DND-41 (cell line): ENCODE measurements at regions not wholly inside any gene's neighbourhood (a gene's known extent, or its start where the extent isn't known, plus 50 kb on each side); places are given as distances from the start of the nearest gene placed in this dataset.

Source experiments
- ATAC-seq: fragments of 200-7000 bp; cut with Tn5 transposase; 3 replicates; pipeline ENCODE4 v1.9.1; 2021; ENCODE audit warnings: low read depth; ENCODE audit not compliant: insufficient read depth
- DNase-seq: peaks from one replicate; pipeline ENCODE4 v3.0.0-alpha.2; 2020
- H2AFZ ChIP-seq: 2 replicates; pipeline ENCODE4 v1.6.0; 2012; ENCODE audit warnings: low read depth, low read length
- H3K27ac ChIP-seq: 2 replicates; pipeline ENCODE4 v1.5.1; 2012; ENCODE audit warnings: low read length, inconsistent platforms
- H3K27me3 ChIP-seq: fragments of 200-600 bp; sonication (generic); 2 replicates; pipeline ENCODE4 v1.6.0; 2012; ENCODE audit warnings: low read length, mild to moderate bottlenecking, inconsistent platforms; ENCODE audit not compliant: insufficient read depth, poor library complexity
- H3K36me3 ChIP-seq: 2 replicates; pipeline ENCODE4 v1.5.1; 2012; ENCODE audit warnings: low read length, inconsistent platforms; ENCODE audit not compliant: insufficient read depth
- H3K4me1 ChIP-seq: 2 replicates; pipeline ENCODE4 v1.5.1; 2012; ENCODE audit warnings: mild to moderate bottlenecking, low read length; ENCODE audit not compliant: insufficient read depth
- H3K4me2 ChIP-seq: 2 replicates; pipeline ENCODE4 v1.6.0; 2012; ENCODE audit warnings: mild to moderate bottlenecking, moderate library complexity, low read length, inconsistent platforms; ENCODE audit not compliant: insufficient read depth
- H3K4me3 ChIP-seq, 2 experiments: fragments of 200-600 bp in 1 of 2; shearing (Covaris generic) in 1 of 2; 2 replicates each; pipeline ENCODE4 v1.5.1; 2012 to 2016; ENCODE audit warnings: inconsistent platforms in 2 of 2, low read length in 2 of 2, mild to moderate bottlenecking in 2 of 2, low read depth in 1 of 2, moderate library complexity in 1 of 2
- H3K79me2 ChIP-seq: 2 replicates; pipeline ENCODE4 v1.6.0; 2012; ENCODE audit warnings: low read length, inconsistent platforms; ENCODE audit not compliant: insufficient read depth
- H3K9ac ChIP-seq: 2 replicates; pipeline ENCODE4 v1.6.0; 2012; ENCODE audit warnings: low read depth, mild to moderate bottlenecking, inconsistent platforms, low read length, moderate library complexity
- H3K9me3 ChIP-seq: 2 replicates; pipeline ENCODE4 v1.5.1; 2012; ENCODE audit warnings: low read length, moderate library complexity, mild to moderate bottlenecking, inconsistent platforms; ENCODE audit not compliant: insufficient read depth, severe bottlenecking
- H4K20me1 ChIP-seq: 2 replicates; pipeline ENCODE4 v1.6.0; 2012; ENCODE audit warnings: low read length; ENCODE audit not compliant: insufficient read depth
- EZH2 ChIP-seq: IDR thresholded peaks from 3 replicates; pipeline ENCODE4 v1.6.1; 2012; ENCODE audit warnings: borderline replicate concordance, low read depth, mild to moderate bottlenecking, moderate library complexity, low read length, inconsistent platforms; ENCODE audit not compliant: severe bottlenecking
- TF ChIP-seq, protein P1 (sequence below): IDR thresholded peaks from 2 replicates; pipeline ENCODE4 v1.5.1; 2012; ENCODE audit warnings: borderline replicate concordance, low read length, moderate library complexity, mild to moderate bottlenecking; ENCODE audit not compliant: poor library complexity, severe bottlenecking; ENCODE audit errors: extremely low read depth

DNA sequence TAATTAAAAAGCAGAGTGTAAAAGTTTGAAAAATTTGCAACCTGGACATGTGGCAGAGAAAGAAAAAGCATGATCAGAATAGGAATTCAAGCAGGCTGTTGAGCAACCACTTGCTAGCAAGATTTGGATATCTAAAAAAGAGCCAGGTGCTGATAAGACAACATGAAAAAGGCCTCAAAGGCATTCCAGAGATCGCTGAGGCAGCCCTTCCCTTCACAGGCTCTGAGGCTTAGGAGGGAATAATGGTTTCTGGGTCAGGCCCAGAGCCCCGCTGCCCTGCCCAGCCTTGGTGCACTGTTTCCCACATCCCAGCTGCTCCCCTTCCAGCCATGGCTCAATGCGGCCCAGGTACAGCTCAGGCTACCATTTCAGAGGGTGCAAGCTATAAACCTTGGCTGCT is 64.1 kb upstream of the EEPD1 start:
- Histone ChIP-seq H4K20me1 (no peaks in the 10 kb centered on the region), H3K4me3 (no peak overlapping the region), H3K36me3 (no peaks in the 10 kb centered on the region), H3K27me3 (no peaks in the 10 kb centered on the region), H3K27ac (no peak overlapping the region), H3K4me1 (no peaks in the 10 kb centered on the region), H3K79me2 (no peaks in the 10 kb centered on the region), H3K9ac (no peak overlapping the region), H3K9me3 (peaks cover 3% of the 10 kb centered on the region), H3K4me2 (no peak overlapping the region), H2AFZ (no peak overlapping the region)
- DNase-seq (no peak), ATAC-seq (no peak)
- TF ChIP-seq, protein P1, sequence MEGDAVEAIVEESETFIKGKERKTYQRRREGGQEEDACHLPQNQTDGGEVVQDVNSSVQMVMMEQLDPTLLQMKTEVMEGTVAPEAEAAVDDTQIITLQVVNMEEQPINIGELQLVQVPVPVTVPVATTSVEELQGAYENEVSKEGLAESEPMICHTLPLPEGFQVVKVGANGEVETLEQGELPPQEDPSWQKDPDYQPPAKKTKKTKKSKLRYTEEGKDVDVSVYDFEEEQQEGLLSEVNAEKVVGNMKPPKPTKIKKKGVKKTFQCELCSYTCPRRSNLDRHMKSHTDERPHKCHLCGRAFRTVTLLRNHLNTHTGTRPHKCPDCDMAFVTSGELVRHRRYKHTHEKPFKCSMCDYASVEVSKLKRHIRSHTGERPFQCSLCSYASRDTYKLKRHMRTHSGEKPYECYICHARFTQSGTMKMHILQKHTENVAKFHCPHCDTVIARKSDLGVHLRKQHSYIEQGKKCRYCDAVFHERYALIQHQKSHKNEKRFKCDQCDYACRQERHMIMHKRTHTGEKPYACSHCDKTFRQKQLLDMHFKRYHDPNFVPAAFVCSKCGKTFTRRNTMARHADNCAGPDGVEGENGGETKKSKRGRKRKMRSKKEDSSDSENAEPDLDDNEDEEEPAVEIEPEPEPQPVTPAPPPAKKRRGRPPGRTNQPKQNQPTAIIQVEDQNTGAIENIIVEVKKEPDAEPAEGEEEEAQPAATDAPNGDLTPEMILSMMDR, result no peak
- TF ChIP-seq EZH2, result no peak

DNA sequence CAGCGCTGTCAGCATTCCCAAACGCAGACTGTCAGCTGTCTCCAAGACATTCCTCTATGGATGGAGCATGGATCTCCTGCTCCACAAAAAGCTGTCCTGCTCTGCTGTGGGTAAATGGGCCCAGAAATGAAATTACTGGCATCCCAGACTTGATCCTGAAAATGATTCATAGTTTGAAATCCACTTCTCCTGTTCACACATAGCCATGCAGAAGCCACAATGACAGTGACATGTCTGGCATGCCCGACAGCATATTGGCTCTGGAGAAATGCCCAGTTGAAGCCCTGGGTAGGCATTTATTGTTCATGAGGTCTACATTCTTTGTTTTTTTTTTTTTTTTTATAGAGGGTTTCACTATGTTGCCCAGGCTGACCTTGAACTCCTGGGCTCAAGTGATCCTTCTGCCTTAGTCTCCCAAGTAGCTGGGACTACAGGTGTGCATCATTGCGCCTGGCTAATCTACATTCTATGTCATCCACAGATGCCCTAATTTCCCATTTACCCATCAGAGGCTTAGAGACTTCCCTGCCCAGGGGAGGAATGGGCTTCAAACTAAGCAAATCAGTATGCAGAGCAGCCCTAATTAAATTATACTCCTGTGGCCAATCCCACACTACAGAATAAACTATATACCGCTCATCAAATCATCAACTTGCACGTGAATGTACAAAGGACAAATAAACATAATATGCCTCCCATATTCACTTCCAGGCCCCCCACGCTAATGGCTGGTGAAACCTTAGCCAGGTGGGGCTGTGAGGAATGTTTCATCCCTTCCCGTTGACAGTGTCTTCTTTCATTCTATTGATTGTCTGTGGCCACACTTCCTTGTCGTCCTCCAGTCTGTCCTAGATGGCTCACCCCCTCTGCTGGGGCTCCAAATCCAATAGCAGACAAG is 61.8 kb upstream of the EEPD1 start:
- ATAC-seq, result no peak

GRCh38 chr7:36091874-36092176 is 61.2 kb upstream of the EEPD1 start:
- H3K27me3 ChIP-seq, result no peaks in the 10 kb centered on the region
- no peaks in the 10 kb centered on the region for H3K4me1 ChIP-seq
- DNase-seq, result no peak
- peaks cover 3% of the 10 kb centered on the region for H3K9me3 ChIP-seq
- H3K27ac ChIP-seq, result no peak overlapping the region
- H4K20me1 ChIP-seq, result no peaks in the 10 kb centered on the region
- no peak overlapping the region for H3K4me2 ChIP-seq
- H3K36me3 ChIP-seq, result no peaks in the 10 kb centered on the region
- H3K9ac ChIP-seq, result no peak overlapping the region
- H2AFZ ChIP-seq, result no peak overlapping the region
- ATAC-seq, result no peak
- no peaks in the 10 kb centered on the region for H3K79me2 ChIP-seq
- TF ChIP-seq EZH2, result no peak
- TF ChIP-seq, protein P1, result no peak
- H3K4me3 ChIP-seq, result no peak overlapping the region

More for the DNA sequence above, 61.8 kb upstream of the EEPD1 start:
- no peak overlapping the region for H3K4me3 ChIP-seq
- TF ChIP-seq EZH2, result no peak
- TF ChIP-seq, protein P1, result no peak
- no peaks in the 10 kb centered on the region for H3K36me3 ChIP-seq
- no peak for DNase-seq
- H3K4me2 ChIP-seq, result no peak overlapping the region
- H3K27ac ChIP-seq, result no peak overlapping the region
- H3K9ac ChIP-seq, result no peak overlapping the region
- no peaks in the 10 kb centered on the region for H3K79me2 ChIP-seq
- peaks cover 3% of the 10 kb centered on the region for H3K9me3 ChIP-seq
- no peaks in the 10 kb centered on the region for H3K4me1 ChIP-seq
- H2AFZ ChIP-seq, result no peak overlapping the region
- no peaks in the 10 kb centered on the region for H4K20me1 ChIP-seq
- H3K27me3 ChIP-seq, result no peaks in the 10 kb centered on the region
